ENCODE measurements at regions not wholly inside any gene's neighbourhood (a gene's known extent, or its start where the extent isn't known, plus 50 kb on each side); places are given as distances from the start of the nearest gene placed in this dataset.
A peak's percentile ranks its signal among the peaks of the same experiment; 100 is the strongest.
"Not testable (repeated sequence)": the region's sequence is repeated elsewhere in the genome, so short reads cannot be mapped to it uniquely, and the experiment has no call there.

GRCh38 chr16:85435700-85436099 is 177.4 kb upstream of the GSE1 start:
- no peak for DNase-seq (ENCODE audit: low read depth)

- DNase-seq (ENCODE audit: low read depth), result no peak
Observed at GRCh38 chr16:85436207-85436606, 176.9 kb upstream of the GSE1 start.

GRCh38 chr16:85436636-85437165 is 176.4 kb upstream of the GSE1 start:
- DNase-seq (ENCODE audit: low read depth), result no peak

- DNase-seq (ENCODE audit: low read depth), result no peak
Observed at GRCh38 chr16:85437166-85438052, 175.7 kb upstream of the GSE1 start.

GRCh38 chr16:85438981-85439685 is 174.0 kb upstream of the GSE1 start:
- DNase-seq (ENCODE audit: low read depth), result no peak

- no peak for DNase-seq (ENCODE audit: low read depth)
Observed at GRCh38 chr16:85440744-85441143, 172.4 kb upstream of the GSE1 start.

GRCh38 chr16:85441189-85441889 is 171.8 kb upstream of the GSE1 start:
- DNase-seq (ENCODE audit: low read depth), result no peak

GRCh38 chr16:85441890-85442670 is 171.0 kb upstream of the GSE1 start:
- DNase-seq (ENCODE audit: low read depth), result no peak

GRCh38 chr16:85443116-85443515 is 170.0 kb upstream of the GSE1 start:
- no peak for DNase-seq (ENCODE audit: low read depth)

- no peak for DNase-seq (ENCODE audit: low read depth)
Observed at GRCh38 chr16:85443531-85443930, 169.6 kb upstream of the GSE1 start.

GRCh38 chr16:85445064-85445778 is 167.9 kb upstream of the GSE1 start:
- DNase-seq (ENCODE audit: low read depth), result no peak

GRCh38 chr16:85445779-85446222 is 167.3 kb upstream of the GSE1 start:
- DNase-seq (ENCODE audit: low read depth), result no peak

- no peak for DNase-seq (ENCODE audit: low read depth)
Observed at GRCh38 chr16:85446951-85447692, 166.0 kb upstream of the GSE1 start.

GRCh38 chr16:85447693-85448313 is 165.3 kb upstream of the GSE1 start:
- no peak for DNase-seq (ENCODE audit: low read depth)

- peak; percentile 56 for DNase-seq (ENCODE audit: low read depth)
Observed at GRCh38 chr16:85448557-85449190, 164.4 kb upstream of the GSE1 start.

GRCh38 chr16:85449191-85449884 is 163.8 kb upstream of the GSE1 start:
- DNase-seq (ENCODE audit: low read depth), result peak; percentile 81

- peak; percentile 83 for DNase-seq (ENCODE audit: low read depth)
Observed at GRCh38 chr16:85449885-85450245, 163.3 kb upstream of the GSE1 start.

- not testable (repeated sequence) for DNase-seq (ENCODE audit: low read depth)
Observed at GRCh38 chr16:85451142-85451541, 162.0 kb upstream of the GSE1 start.
